CD14-positive monocyte (primary cell): ENCODE measurements at regions not wholly inside any gene's neighbourhood (a gene's known extent, or its start where the extent isn't known, plus 50 kb on each side); places are given as distances from the start of the nearest gene placed in this dataset.

ENCODE experiments used
- DNase-seq, 3 donors: peaks; one replicate each; pipeline ENCODE4 v3.0.0-alpha.2; 2011 to 2022
- H2AFZ ChIP-seq: 2 replicates; pipeline ENCODE4 v1.6.0; 2012; ENCODE audit warnings: mild to moderate bottlenecking, low read depth, low read length, inconsistent platforms; ENCODE audit not compliant: insufficient read depth, poor library complexity, severe bottlenecking
- H3K27ac ChIP-seq, 2 donors: 1 replicate in 1 of 2; 2 replicates in 1 of 2; pipeline ENCODE4 v1.5.1; 2012 to 2013; ENCODE audit warnings: low read length in 2 of 2, control low read depth in 1 of 2, inconsistent platforms in 1 of 2, low read depth in 1 of 2, mild to moderate bottlenecking in 1 of 2
- H3K27me3 ChIP-seq, 2 donors: one replicate each; pipeline versions ENCODE4 v1.6.0 to v1.6.1; 2011 to 2013; ENCODE audit warnings: low read length in 2 of 2; ENCODE audit not compliant: control insufficient read depth in 2 of 2, insufficient read depth in 2 of 2
- H3K36me3 ChIP-seq, 2 donors: replicated peaks in 1 of 2; 1 replicate in 1 of 2; 2 replicates in 1 of 2; pipeline versions ENCODE4 v1.5.1 to v1.6.1; 2012 to 2013; ENCODE audit warnings: low read length in 2 of 2, control low read depth in 1 of 2, inconsistent platforms in 1 of 2, mild to moderate bottlenecking in 1 of 2; ENCODE audit not compliant: insufficient read depth in 2 of 2, control insufficient read depth in 1 of 2
- H3K4me1 ChIP-seq, 2 donors: 1 replicate in 1 of 2; 2 replicates in 1 of 2; pipeline versions ENCODE4 v1.5.1 to v1.6.1; 2012 to 2013; ENCODE audit warnings: low read length in 2 of 2, control low read depth in 1 of 2, inconsistent platforms in 1 of 2, mild to moderate bottlenecking in 1 of 2, moderate library complexity in 1 of 2; ENCODE audit not compliant: insufficient read depth in 2 of 2, control insufficient read depth in 1 of 2
- H3K4me2 ChIP-seq: replicated peaks from 2 replicates; pipeline ENCODE3; 2012; ENCODE audit warnings: low read length, moderate library complexity, mild to moderate bottlenecking; ENCODE audit not compliant: poor library complexity, severe bottlenecking; ENCODE audit errors: extremely low read depth
- H3K4me3 ChIP-seq, 3 experiments: fragments of 200-600 bp in 1 of 3; sonication (generic) in 1 of 3; replicated peaks in 1 of 3; 1 replicate in 2 of 3; 2 replicates in 1 of 3; pipeline ENCODE4 v1.5.1; 2011 to 2013; ENCODE audit warnings: low read length in 3 of 3, mild to moderate bottlenecking in 3 of 3, control low read depth in 2 of 3, low read depth in 2 of 3, inconsistent platforms in 1 of 3, moderate library complexity in 1 of 3
- H3K79me2 ChIP-seq: 2 replicates; pipeline ENCODE4 v1.6.0; 2012; ENCODE audit warnings: mild to moderate bottlenecking, control low read depth, inconsistent platforms, low read length, moderate library complexity; ENCODE audit not compliant: insufficient read depth
- H3K9ac ChIP-seq: 2 replicates; pipeline ENCODE4 v1.6.0; 2017; ENCODE audit warnings: low read length, mild to moderate bottlenecking; ENCODE audit not compliant: insufficient read depth, poor library complexity, severe bottlenecking
- H3K9me3 ChIP-seq, 2 donors: replicated peaks in 1 of 2; 1 replicate in 1 of 2; 2 replicates in 1 of 2; pipeline versions ENCODE4 v1.5.1 to v1.6.1; 2012 to 2013; ENCODE audit warnings: low read length in 2 of 2, control low read depth in 1 of 2; ENCODE audit not compliant: control insufficient read depth in 1 of 2, insufficient read depth in 1 of 2
- H4K20me1 ChIP-seq: 2 replicates; pipeline ENCODE4 v1.6.0; 2012; ENCODE audit warnings: mild to moderate bottlenecking, low read length, control low read depth, moderate library complexity; ENCODE audit not compliant: insufficient read depth
- H3K27ac Mint-ChIP-seq, 7 donors: one replicate each; pipeline ENCODE4 v1.8.0; 2020; ENCODE audit warnings: mild to moderate bottlenecking in 7 of 7, mixed read lengths in 7 of 7, moderate library complexity in 6 of 7, inconsistent platforms in 2 of 7
- H3K27me3 Mint-ChIP-seq, 3 donors: one replicate each; pipeline ENCODE4 v1.8.0; 2021 to 2022; ENCODE audit warnings: low read depth in 3 of 3, mild to moderate bottlenecking in 3 of 3, mixed read lengths in 3 of 3, moderate library complexity in 3 of 3, inconsistent platforms in 1 of 3
- H3K36me3 Mint-ChIP-seq, 2 donors: one replicate each; pipeline ENCODE4 v1.8.0; 2020; ENCODE audit warnings: mixed read lengths in 2 of 2, inconsistent platforms in 1 of 2, mild to moderate bottlenecking in 1 of 2
- H3K4me1 Mint-ChIP-seq: one replicate; pipeline ENCODE4 v1.8.0; 2020; ENCODE audit warnings: mild to moderate bottlenecking, mixed read lengths
- H3K4me3 Mint-ChIP-seq, 2 donors: one replicate each; pipeline ENCODE4 v1.8.0; 2020; ENCODE audit warnings: mild to moderate bottlenecking in 2 of 2, mixed read lengths in 2 of 2, moderate library complexity in 1 of 2
- H3K9me3 Mint-ChIP-seq, 7 donors: one replicate each; pipeline ENCODE4 v1.8.0; 2020 to 2022; ENCODE audit warnings: mixed read lengths in 7 of 7, mild to moderate bottlenecking in 6 of 7, moderate library complexity in 6 of 7, inconsistent platforms in 2 of 7
- WGBS: methylation state at CpG from one replicate; pipeline ENCODE4 v1.1.5; 2013; ENCODE audit warnings: missing lambda C conversion rate; ENCODE audit not compliant: insufficient coverage; 5-methylcytosine and 5-hydroxymethylcytosine counted together
- intact Hi-C, 2 donors: fragments of 100-400 bp; cut with micrococcal nuclease; formaldehyde crosslinking; loops; one replicate each; pipeline versions ENCODE4 v1.15.0 to v1.15.1; 2023
- TF ChIP-seq, protein P1 (sequence below): fragments of 200-600 bp; IDR thresholded peaks from one replicate; pipeline ENCODE4 v1.8.0; 2022; ENCODE audit warnings: antibody characterized with exemption, mild to moderate bottlenecking

GRCh38 chr13:54216221-54216620 is 1187.6 kb downstream of the OLFM4 start:
- Mint-ChIP-seq H3K4me3 (no peak overlapping the region), H3K27ac (no peak overlapping the region), H3K4me1 (no peaks in the 10 kb centered on the region), H3K9me3 (peaks cover 0 to 10% (median 6%) of the 10 kb centered on the region in 7 donors), H3K36me3 (no peaks in the 10 kb centered on the region), H3K27me3 (no peaks in the 10 kb centered on the region)
- Histone ChIP-seq H3K27ac (no peak overlapping the region), H3K27me3 (no peaks in the 10 kb centered on the region), H3K9me3 (peaks cover 9 to 12% of the 10 kb centered on the region in 2 donors), H3K79me2 (no peaks in the 10 kb centered on the region), H3K9ac (no peak overlapping the region), H3K36me3 (no peaks in the 10 kb centered on the region), H3K4me2 (no peak overlapping the region), H3K4me3 (no peak overlapping the region), H2AFZ (no peak overlapping the region), H4K20me1 (no peaks in the 10 kb centered on the region), H3K4me1 (no peaks in the 10 kb centered on the region)
- intact Hi-C loops = no loop called here
- no CpG with 5 or more reads among the region's 2 CpGs for WGBS
- no peak for DNase-seq
- TF ChIP-seq, protein P1, sequence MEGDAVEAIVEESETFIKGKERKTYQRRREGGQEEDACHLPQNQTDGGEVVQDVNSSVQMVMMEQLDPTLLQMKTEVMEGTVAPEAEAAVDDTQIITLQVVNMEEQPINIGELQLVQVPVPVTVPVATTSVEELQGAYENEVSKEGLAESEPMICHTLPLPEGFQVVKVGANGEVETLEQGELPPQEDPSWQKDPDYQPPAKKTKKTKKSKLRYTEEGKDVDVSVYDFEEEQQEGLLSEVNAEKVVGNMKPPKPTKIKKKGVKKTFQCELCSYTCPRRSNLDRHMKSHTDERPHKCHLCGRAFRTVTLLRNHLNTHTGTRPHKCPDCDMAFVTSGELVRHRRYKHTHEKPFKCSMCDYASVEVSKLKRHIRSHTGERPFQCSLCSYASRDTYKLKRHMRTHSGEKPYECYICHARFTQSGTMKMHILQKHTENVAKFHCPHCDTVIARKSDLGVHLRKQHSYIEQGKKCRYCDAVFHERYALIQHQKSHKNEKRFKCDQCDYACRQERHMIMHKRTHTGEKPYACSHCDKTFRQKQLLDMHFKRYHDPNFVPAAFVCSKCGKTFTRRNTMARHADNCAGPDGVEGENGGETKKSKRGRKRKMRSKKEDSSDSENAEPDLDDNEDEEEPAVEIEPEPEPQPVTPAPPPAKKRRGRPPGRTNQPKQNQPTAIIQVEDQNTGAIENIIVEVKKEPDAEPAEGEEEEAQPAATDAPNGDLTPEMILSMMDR = no peak

- no peak overlapping the region for H3K27ac Mint-ChIP-seq
These were observed 1198.3 kb downstream of the OLFM4 start for GRCh38 chr13:54226876-54227275.

More at GRCh38 chr13:54226876-54227275, 1198.3 kb downstream of the OLFM4 start:
- Histone ChIP-seq H3K4me3 (no peak overlapping the region), H2AFZ (no peak overlapping the region), H3K36me3 (no peaks in the 10 kb centered on the region), H3K27ac (no peak overlapping the region), H3K4me1 (no peaks in the 10 kb centered on the region), H4K20me1 (no peaks in the 10 kb centered on the region), H3K79me2 (no peaks in the 10 kb centered on the region), H3K9me3 (peaks cover 0 to 6% of the 10 kb centered on the region in 2 donors), H3K4me2 (no peak overlapping the region), H3K9ac (no peak overlapping the region), H3K27me3 (no peaks in the 10 kb centered on the region)
- no peak for DNase-seq
- WGBS = 88% methylated on average over 1 of the region's 1 CpG
- H3K27me3 Mint-ChIP-seq = peaks cover 0 to 1% (median 0%) of the 10 kb centered on the region in 3 donors
- no peaks in the 10 kb centered on the region for H3K36me3 Mint-ChIP-seq
- H3K9me3 Mint-ChIP-seq = peaks cover 0 to 13% (median 3%) of the 10 kb centered on the region in 7 donors
- TF ChIP-seq, protein P1 = no peak
- no peaks in the 10 kb centered on the region for H3K4me1 Mint-ChIP-seq
- no peak overlapping the region for H3K4me3 Mint-ChIP-seq
- intact Hi-C loops = no loop called here
